ENCODE measurements at regions not wholly inside any gene's neighbourhood (a gene's known extent, or its start where the extent isn't known, plus 50 kb on each side); places are given as distances from the start of the nearest gene placed in this dataset.
"Not testable (repeated sequence)": the region's sequence is repeated elsewhere in the genome, so short reads cannot be mapped to it uniquely, and the experiment has no call there.

- Histone ChIP-seq H3K9me3 (ENCODE audit: insufficient read depth, low read depth, low read length) (no peaks in the 10 kb centered on the region), H3K36me3 (ENCODE audit: insufficient read depth, low read depth, low read length) (no peaks in the 10 kb centered on the region), H3K4me3 (ENCODE audit: low read length) (no peak overlapping the region), H3K9ac (ENCODE audit: low read depth, low read length) (no peak overlapping the region), H3K27ac (ENCODE audit: low read length) (no peak overlapping the region), H3K4me1 (ENCODE audit: insufficient read depth, low read length) (no peaks in the 10 kb centered on the region), H3K27me3 (ENCODE audit: insufficient read depth, low read length) (no peaks in the 10 kb centered on the region)
These were observed 707.3 kb downstream of the SI start for GRCh38 chr3:164370970-164371369.

GRCh38 chr3:164365242-164365641, 713.1 kb downstream of the SI start:
- Histone ChIP-seq H3K27me3 (ENCODE audit: insufficient read depth, low read length) (no peaks in the 10 kb centered on the region), H3K9me3 (ENCODE audit: insufficient read depth, low read depth, low read length) (no peaks in the 10 kb centered on the region), H3K9ac (ENCODE audit: low read depth, low read length) (no peak overlapping the region), H3K4me3 (ENCODE audit: low read length) (no peak overlapping the region), H3K4me1 (ENCODE audit: insufficient read depth, low read length) (no peaks in the 10 kb centered on the region), H3K36me3 (ENCODE audit: insufficient read depth, low read depth, low read length) (no peaks in the 10 kb centered on the region), H3K27ac (ENCODE audit: low read length) (no peak overlapping the region)

GRCh38 chr3:164364111-164364510, 714.2 kb downstream of the SI start:
- Histone ChIP-seq H3K27ac (ENCODE audit: low read length) (no peak overlapping the region), H3K36me3 (ENCODE audit: insufficient read depth, low read depth, low read length) (no peaks in the 10 kb centered on the region), H3K4me3 (ENCODE audit: low read length) (no peak overlapping the region), H3K4me1 (ENCODE audit: insufficient read depth, low read length) (no peaks in the 10 kb centered on the region), H3K9me3 (ENCODE audit: insufficient read depth, low read depth, low read length) (no peaks in the 10 kb centered on the region), H3K9ac (ENCODE audit: low read depth, low read length) (no peak overlapping the region), H3K27me3 (ENCODE audit: insufficient read depth, low read length) (no peaks in the 10 kb centered on the region)

DNA sequence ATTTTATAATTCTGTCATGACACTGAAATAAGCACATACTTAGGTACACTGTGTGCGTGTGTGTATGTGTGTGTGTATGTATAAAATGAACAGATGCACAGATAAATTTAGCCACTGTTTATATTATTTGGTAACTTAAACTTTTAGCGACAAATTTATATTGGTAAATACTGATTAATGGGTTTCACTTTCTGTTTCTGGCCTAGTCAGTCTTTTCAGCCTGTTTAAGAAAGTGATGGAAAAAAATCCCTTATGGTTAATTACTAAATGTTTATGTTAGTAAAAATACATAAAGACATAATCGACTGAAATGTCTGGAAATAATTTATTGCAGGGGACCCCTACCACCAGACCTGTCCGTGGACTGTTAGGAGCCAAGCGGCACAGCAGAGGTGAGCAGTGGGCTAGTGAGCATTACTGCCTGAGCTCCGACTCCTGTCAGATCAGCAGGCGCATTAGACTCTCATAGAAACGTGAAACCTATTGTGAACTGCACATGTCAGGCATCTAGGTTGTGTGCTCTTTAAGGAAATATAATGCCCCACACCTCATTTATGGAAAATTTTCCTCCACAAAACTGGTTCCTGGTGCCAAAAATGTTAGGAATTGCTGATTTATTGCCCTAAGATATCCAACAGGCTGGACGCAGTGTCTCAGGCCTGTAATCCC, 717.4 kb downstream of the SI start:
- H3K9ac ChIP-seq (ENCODE audit: low read depth, low read length): no peak overlapping the region
- H3K4me3 ChIP-seq (ENCODE audit: low read length): no peak overlapping the region
- no peaks in the 10 kb centered on the region for H3K9me3 ChIP-seq (ENCODE audit: insufficient read depth, low read depth, low read length)
- no peaks in the 10 kb centered on the region for H3K27me3 ChIP-seq (ENCODE audit: insufficient read depth, low read length)
- H3K27ac ChIP-seq (ENCODE audit: low read length): no peak overlapping the region
- no peaks in the 10 kb centered on the region for H3K36me3 ChIP-seq (ENCODE audit: insufficient read depth, low read depth, low read length)
- H3K4me1 ChIP-seq (ENCODE audit: insufficient read depth, low read length): no peaks in the 10 kb centered on the region

DNA sequence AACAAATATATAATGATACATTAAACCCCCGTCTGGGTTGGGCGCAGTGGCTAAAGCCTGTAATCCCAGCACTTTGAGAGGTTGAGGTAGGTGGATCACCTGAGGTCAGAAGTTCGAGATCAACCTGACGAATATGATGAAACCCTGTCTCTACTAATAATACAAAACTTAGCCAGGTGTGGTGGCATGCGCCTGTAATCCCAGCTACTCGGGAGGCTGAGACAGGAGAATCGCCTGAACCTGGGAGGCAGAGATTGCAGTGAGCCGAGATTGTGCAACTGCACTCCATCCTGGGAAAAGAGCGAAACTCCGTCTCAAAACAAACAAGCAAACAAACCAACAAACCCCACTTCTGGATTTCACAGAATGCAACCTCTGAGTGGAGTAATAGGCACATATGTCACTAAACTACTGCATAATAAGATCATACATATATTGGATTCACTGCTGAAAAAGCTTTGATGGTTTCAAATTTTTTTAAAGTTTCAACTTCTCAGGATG, 718.2 kb downstream of the SI start:
- Histone ChIP-seq H3K4me3 (ENCODE audit: low read length) (no peak overlapping the region), H3K9ac (ENCODE audit: low read depth, low read length) (no peak overlapping the region), H3K9me3 (ENCODE audit: insufficient read depth, low read depth, low read length) (no peaks in the 10 kb centered on the region), H3K4me1 (ENCODE audit: insufficient read depth, low read length) (no peaks in the 10 kb centered on the region), H3K27ac (ENCODE audit: low read length) (no peak overlapping the region), H3K27me3 (ENCODE audit: insufficient read depth, low read length) (no peaks in the 10 kb centered on the region), H3K36me3 (ENCODE audit: insufficient read depth, low read depth, low read length) (no peaks in the 10 kb centered on the region)

- H3K36me3 ChIP-seq (ENCODE audit: insufficient read depth, low read depth, low read length): no peaks in the 10 kb centered on the region
- H3K27ac ChIP-seq (ENCODE audit: low read length): no peak overlapping the region
These were observed 725.3 kb downstream of the SI start for GRCh38 chr3:164352991-164353390.

GRCh38 chr3:164351131-164351530, 727.2 kb downstream of the SI start:
- no peak overlapping the region for H3K4me3 ChIP-seq (ENCODE audit: low read length)
- no peaks in the 10 kb centered on the region for H3K27me3 ChIP-seq (ENCODE audit: insufficient read depth, low read length)
- H3K9ac ChIP-seq (ENCODE audit: low read depth, low read length): no peak overlapping the region
- peaks cover 14% of the 10 kb centered on the region; the same call in 1 of the 2 replicates for H3K9me3 ChIP-seq (ENCODE audit: insufficient read depth, low read depth, low read length)
- H3K27ac ChIP-seq (ENCODE audit: low read length): no peak overlapping the region
- H3K4me1 ChIP-seq (ENCODE audit: insufficient read depth, low read length): no peaks in the 10 kb centered on the region
- no peaks in the 10 kb centered on the region for H3K36me3 ChIP-seq (ENCODE audit: insufficient read depth, low read depth, low read length)

More at GRCh38 chr3:164352991-164353390, 725.3 kb downstream of the SI start:
- H3K9ac ChIP-seq (ENCODE audit: low read depth, low read length): no peak overlapping the region
- no peaks in the 10 kb centered on the region for H3K27me3 ChIP-seq (ENCODE audit: insufficient read depth, low read length)
- no peaks in the 10 kb centered on the region for H3K9me3 ChIP-seq (ENCODE audit: insufficient read depth, low read depth, low read length)
- no peaks in the 10 kb centered on the region for H3K4me1 ChIP-seq (ENCODE audit: insufficient read depth, low read length)
- no peak overlapping the region for H3K4me3 ChIP-seq (ENCODE audit: low read length)

- not testable (repeated sequence) for H3K4me3 ChIP-seq (ENCODE audit: low read length); H3K36me3 ChIP-seq (ENCODE audit: insufficient read depth, low read depth, low read length)
These were observed 736.1 kb downstream of the SI start for GRCh38 chr3:164342206-164342605.

DNA sequence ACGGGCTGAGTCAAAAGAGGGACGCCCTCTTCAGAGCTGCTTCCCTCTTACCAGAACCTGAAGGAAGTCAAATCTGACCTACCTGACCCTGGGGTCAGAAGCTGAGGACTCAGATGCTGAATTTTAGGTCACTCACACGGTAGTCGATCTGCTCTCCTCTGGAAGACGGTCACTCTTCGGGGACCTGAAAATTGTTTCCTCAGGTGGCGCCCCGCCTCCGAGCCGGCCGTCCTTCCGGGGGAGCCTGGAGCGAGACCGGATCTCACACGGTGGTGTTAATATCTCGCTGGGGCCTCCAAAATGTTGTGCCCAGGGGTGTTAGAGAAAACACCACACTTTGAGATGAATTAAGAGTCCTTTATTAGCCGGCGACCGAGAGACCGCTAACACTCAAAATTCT, 737.2 kb downstream of the SI start:
- Histone ChIP-seq H3K9me3 (ENCODE audit: insufficient read depth, low read depth, low read length) (no peaks in the 10 kb centered on the region), H3K4me3 (ENCODE audit: low read length) (no peak overlapping the region), H3K27me3 (ENCODE audit: insufficient read depth, low read length) (no peaks in the 10 kb centered on the region), H3K36me3 (ENCODE audit: insufficient read depth, low read depth, low read length) (no peaks in the 10 kb centered on the region), H3K9ac (ENCODE audit: low read depth, low read length) (no peak overlapping the region), H3K27ac (ENCODE audit: low read length) (no peak overlapping the region), H3K4me1 (ENCODE audit: insufficient read depth, low read length) (no peaks in the 10 kb centered on the region)

More at GRCh38 chr3:164342206-164342605, 736.1 kb downstream of the SI start:
- H3K27ac ChIP-seq (ENCODE audit: low read length); H3K4me1 ChIP-seq (ENCODE audit: insufficient read depth, low read length); H3K27me3 ChIP-seq (ENCODE audit: insufficient read depth, low read length); H3K9ac ChIP-seq (ENCODE audit: low read depth, low read length); H3K9me3 ChIP-seq (ENCODE audit: insufficient read depth, low read depth, low read length): not testable (repeated sequence)

- no peak overlapping the region for H3K27ac ChIP-seq (ENCODE audit: low read length)
- no peak overlapping the region for H3K4me3 ChIP-seq (ENCODE audit: low read length)
- no peaks in the 10 kb centered on the region for H3K9me3 ChIP-seq (ENCODE audit: insufficient read depth, low read depth, low read length)
- no peak overlapping the region for H3K9ac ChIP-seq (ENCODE audit: low read depth, low read length)
- no peaks in the 10 kb centered on the region for H3K27me3 ChIP-seq (ENCODE audit: insufficient read depth, low read length)
- no peaks in the 10 kb centered on the region for H3K36me3 ChIP-seq (ENCODE audit: insufficient read depth, low read depth, low read length)
- no peaks in the 10 kb centered on the region for H3K4me1 ChIP-seq (ENCODE audit: insufficient read depth, low read length)
These were observed 738.0 kb downstream of the SI start for GRCh38 chr3:164340273-164340672.

- H3K27ac ChIP-seq (ENCODE audit: low read length): peak overlapping the region; percentile 87
- peak overlapping the region; percentile 60; the same call in 1 of the 2 replicates for H3K9ac ChIP-seq (ENCODE audit: low read depth, low read length)
- H3K27me3 ChIP-seq (ENCODE audit: insufficient read depth, low read length): no peaks in the 10 kb centered on the region
- H3K4me1 ChIP-seq (ENCODE audit: insufficient read depth, low read length): peaks cover 19% of the 10 kb centered on the region
- H3K4me3 ChIP-seq (ENCODE audit: low read length): peak overlapping the region; percentile 30; the same call in 1 of the 2 replicates
- H3K9me3 ChIP-seq (ENCODE audit: insufficient read depth, low read depth, low read length): no peaks in the 10 kb centered on the region
- H3K36me3 ChIP-seq (ENCODE audit: insufficient read depth, low read depth, low read length): no peaks in the 10 kb centered on the region
These were observed 745.2 kb downstream of the SI start for GRCh38 chr3:164332831-164333802.

Data from iPS-20b (cell line).